Ovary (tissue), 7 donors: ENCODE measurements at regions not wholly inside any gene's neighbourhood (a gene's known extent, or its start where the extent isn't known, plus 50 kb on each side); places are given as distances from the start of the nearest gene placed in this dataset.

ENCODE experiments used
- DNase-seq, 5 donors: peaks; one replicate each; pipeline ENCODE4 v3.0.0-alpha.2; 2019 to 2020
- H3K27ac ChIP-seq, 2 donors: fragments of 200-600 bp; one replicate each; pipeline versions ENCODE4 v1.5.1 to v1.8.0; 2019 to 2022
- H3K27me3 ChIP-seq: fragments of 200-600 bp; one replicate; pipeline ENCODE4 v1.8.0; 2022
- H3K36me3 ChIP-seq: fragments of 200-600 bp; sonication (generic); one replicate; pipeline ENCODE4 v1.5.1; 2019
- H3K4me1 ChIP-seq: one replicate; pipeline ENCODE4 v1.8.1; 2013; ENCODE audit warnings: mild to moderate bottlenecking, moderate library complexity; ENCODE audit not compliant: insufficient read depth
- H3K4me3 ChIP-seq: fragments of 200-600 bp; sonication (generic); one replicate; pipeline ENCODE4 v1.5.1; 2017
- H3K9me3 ChIP-seq, 2 donors: fragments of 200-600 bp in 1 of 2; sonication (generic) in 1 of 2; one replicate each; pipeline versions ENCODE4 v1.5.1 to v1.8.1; 2013 to 2019; ENCODE audit warnings: mild to moderate bottlenecking in 1 of 2, moderate library complexity in 1 of 2
- CTCF ChIP-seq, 3 donors: fragments of 450-650 bp in 2 of 3; fragments of 200-600 bp in 1 of 3; IDR thresholded peaks; one replicate each; pipeline versions ENCODE4 v1.5.1 to v1.8.0; 2016 to 2022; ENCODE audit warnings: antibody characterized with exemption in 3 of 3, mild to moderate bottlenecking in 1 of 3
- EP300 ChIP-seq: sonication (generic); formaldehyde crosslinking; IDR thresholded peaks from one replicate; pipeline ENCODE4 v1.6.1; 2017; ENCODE audit warnings: antibody characterized with exemption
- POLR2A ChIP-seq: fragments of 450-650 bp; IDR thresholded peaks from one replicate; pipeline ENCODE4 v1.6.1; 2017; ENCODE audit warnings: antibody characterized with exemption, mild to moderate bottlenecking, moderate library complexity
- WGBS, 3 donors: extraction: QIAGEN DNeasy Blood & Tissue Kit in 1 of 3; methylation state at CpG; one replicate each; pipeline versions ENCODE4 v1.1.5 to v1.1.7; 2013 to 2017; 5-methylcytosine and 5-hydroxymethylcytosine counted together
- intact Hi-C, 4 donors: fragments of 100-400 bp; cut with DNase I; formaldehyde crosslinking; loops; one replicate each; pipeline versions ENCODE4 v1.11.0 to v1.15.1; 2022 to 2023
- donor health status: DM: no; HTN: no; CAD: no; lungs with moderate emphysema.
- donor health status: DM: no; HTN: no; CAD: no.
- donor health status: Bipolar disorder and iron deficiency.
- donor health status: DM: no; HTN: no; CAD: no.
- donor health status: DM: yes; HTN: yes; CAD: no.

- TF ChIP-seq CTCF (IDR thresholded peaks at IDR 0.05) (no peak), POLR2A (no peak), EP300 (no peak)
- H3K9me3 ChIP-seq: no peaks in the 10 kb centered on the region
- peak in 3 of 5 donors; percentile 29 to 42 (median 32) for DNase-seq
- no peaks in the 10 kb centered on the region for H3K4me1 ChIP-seq
- no peaks in the 10 kb centered on the region for H3K27me3 ChIP-seq
- H3K4me3 ChIP-seq: no peak overlapping the region
- 15 to 17% (median 16%) methylated on average over 12 to 15 of the region's 15 CpGs for WGBS, 3 donors
- intact Hi-C loops: no loop called here
- no peak overlapping the region for H3K27ac ChIP-seq
- H3K36me3 ChIP-seq: no peaks in the 10 kb centered on the region
These were observed 316.6 kb downstream of the AGTPBP1 start for GRCh38 chr9:85425153-85425611.

DNA sequence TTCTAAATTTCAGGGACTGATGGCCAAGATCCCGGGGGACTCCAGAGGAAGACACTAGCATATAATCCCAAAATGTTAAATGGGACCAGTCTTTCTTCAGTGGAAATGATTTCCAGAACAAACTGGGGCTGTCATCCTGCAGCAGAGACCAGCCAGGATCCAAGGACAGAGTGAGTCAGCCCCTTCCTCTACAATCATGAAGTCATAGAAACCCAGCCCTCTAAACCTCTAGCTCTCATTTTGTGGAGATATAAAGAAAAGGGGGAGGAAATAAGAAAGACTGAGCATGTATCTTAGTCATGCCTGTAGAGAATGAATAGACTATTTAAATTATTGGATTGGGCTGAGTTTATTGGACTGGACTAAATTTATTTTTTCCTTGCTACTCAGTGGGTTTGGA, 318.3 kb downstream of the AGTPBP1 start:
- DNase-seq: no peak
- TF ChIP-seq POLR2A (no peak), EP300 (no peak), CTCF (IDR thresholded peaks at IDR 0.05) (no peak)

DNA sequence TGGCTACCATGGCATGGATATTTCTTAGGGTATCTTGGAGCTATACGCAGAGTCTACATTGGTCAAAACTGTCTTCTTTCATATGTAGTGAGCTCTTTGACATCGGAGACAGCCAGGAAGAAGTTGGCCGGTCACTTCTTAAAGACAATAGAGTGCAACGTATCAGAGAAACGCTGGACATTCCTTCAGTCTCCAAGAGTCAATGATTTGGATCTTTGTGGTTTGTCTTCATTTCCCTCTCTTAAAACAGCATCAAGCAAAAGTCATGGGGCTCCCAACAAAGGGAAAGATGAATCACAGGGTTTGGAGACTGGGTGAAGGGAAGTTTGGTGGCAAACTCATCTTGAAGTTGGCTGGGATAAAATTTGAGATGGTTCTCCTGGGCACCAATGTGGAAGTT, 320.1 kb downstream of the AGTPBP1 start:
- no peak for DNase-seq
- Histone ChIP-seq H3K27me3 (no peaks in the 10 kb centered on the region), H3K36me3 (no peaks in the 10 kb centered on the region), H3K27ac (no peak overlapping the region), H3K4me1 (no peaks in the 10 kb centered on the region), H3K9me3 (no peaks in the 10 kb centered on the region), H3K4me3 (no peak overlapping the region)
- WGBS, 3 donors: 94 to 97% (median 97%) methylated on average over 5 of the region's 5 CpGs
- TF ChIP-seq CTCF (IDR thresholded peaks at IDR 0.05) (no peak), POLR2A (no peak), EP300 (no peak)
- intact Hi-C loops: no loop called here

More for the DNA sequence above, 318.3 kb downstream of the AGTPBP1 start:
- intact Hi-C loops: no loop called here
- Histone ChIP-seq H3K9me3 (no peaks in the 10 kb centered on the region), H3K36me3 (no peaks in the 10 kb centered on the region), H3K27ac (no peak overlapping the region), H3K27me3 (no peaks in the 10 kb centered on the region), H3K4me3 (no peak overlapping the region), H3K4me1 (no peaks in the 10 kb centered on the region)
- WGBS, 3 donors: 96 to 98% (median 96%) methylated on average over 1 of the region's 1 CpG

DNA sequence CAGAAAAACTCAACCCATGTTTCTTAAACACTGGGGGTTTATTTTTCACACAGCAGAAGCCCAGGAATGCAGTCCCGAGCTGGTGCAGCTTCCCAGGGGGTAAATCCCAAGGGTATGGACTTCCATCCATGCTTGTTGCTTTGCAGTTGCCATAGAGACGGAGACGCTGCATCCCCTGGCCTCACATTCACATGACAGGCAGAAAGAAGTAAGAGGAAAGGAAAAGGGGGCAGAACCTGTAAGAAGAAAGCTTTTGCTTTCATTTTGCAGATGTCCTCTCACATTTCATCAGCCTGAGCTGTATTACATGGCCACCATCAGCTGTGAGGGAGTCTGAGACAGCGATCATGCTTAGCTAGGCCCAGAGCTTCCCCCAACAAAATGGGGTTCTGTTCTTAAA, 321.0 kb downstream of the AGTPBP1 start:
- Histone ChIP-seq H3K4me3 (no peak overlapping the region), H3K4me1 (no peaks in the 10 kb centered on the region), H3K9me3 (no peaks in the 10 kb centered on the region), H3K27ac (no peak overlapping the region), H3K36me3 (no peaks in the 10 kb centered on the region), H3K27me3 (no peaks in the 10 kb centered on the region)
- 30 to 44% (median 37%) methylated on average over 4 of the region's 4 CpGs for WGBS, 3 donors
- no peak for TF ChIP-seq CTCF (IDR thresholded peaks at IDR 0.05)
- TF ChIP-seq EP300: no peak
- no peak for TF ChIP-seq POLR2A
- intact Hi-C loops: no loop called here
- DNase-seq: no peak

- no peak for TF ChIP-seq POLR2A
- TF ChIP-seq CTCF (IDR thresholded peaks at IDR 0.05): no peak
- no peak for TF ChIP-seq EP300
- WGBS, 3 donors: 71 to 72% (median 72%) methylated on average over 3 of the region's 3 CpGs
- DNase-seq: no peak
- Histone ChIP-seq H3K4me1 (no peaks in the 10 kb centered on the region), H3K4me3 (no peak overlapping the region), H3K27me3 (no peaks in the 10 kb centered on the region), H3K36me3 (no peaks in the 10 kb centered on the region), H3K9me3 (no peaks in the 10 kb centered on the region), H3K27ac (no peak overlapping the region)
- intact Hi-C loops: no loop called here
These were observed 324.1 kb downstream of the AGTPBP1 start for GRCh38 chr9:85417674-85418073.
